ENCODE measurements at regions not wholly inside any gene's neighbourhood (a gene's known extent, or its start where the extent isn't known, plus 50 kb on each side); places are given as distances from the start of the nearest gene placed in this dataset.

DNA sequence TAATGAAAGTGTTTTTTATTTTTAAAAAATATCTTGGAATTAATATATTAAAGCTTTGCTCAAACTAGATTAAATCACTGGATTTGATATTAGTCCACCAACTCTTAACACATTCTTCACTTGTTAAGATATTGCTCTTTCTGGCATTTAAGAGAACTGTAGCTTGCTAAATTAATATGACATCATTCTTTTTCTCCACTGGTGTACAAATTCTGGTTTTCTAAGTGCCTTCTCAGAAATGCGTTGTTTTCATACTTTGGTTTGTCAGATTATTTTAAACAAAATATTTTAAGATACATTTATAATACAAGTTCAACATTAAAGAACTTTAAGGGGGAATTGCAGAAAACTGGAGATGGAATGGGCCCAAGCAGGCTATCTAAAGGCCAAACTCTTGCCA is 87.6 kb upstream of the IFNE start:
- no peak overlapping the region for H3K9ac ChIP-seq (ENCODE audit: control insufficient read depth, extremely low read depth, insufficient read depth, low read length)
- no peak overlapping the region for H3K4me3 ChIP-seq (ENCODE audit: control insufficient read depth in 2 of 3, extremely low read depth in 1 of 3, insufficient read depth in 2 of 3, low read depth in 1 of 3, low read length in 3 of 3)
- H3K9me1 ChIP-seq (ENCODE audit: control insufficient read depth, extremely low read depth, insufficient read depth, low read length) = peaks cover 2% of the 10 kb centered on the region
- no peak overlapping the region for H3K4me2 ChIP-seq (ENCODE audit: control insufficient read depth, extremely low read depth, insufficient read depth, low read depth, low read length)
- H3K9me3 ChIP-seq (ENCODE audit: control insufficient read depth, low read depth, low read length) = no peaks in the 10 kb centered on the region
- peaks cover 40% of the 10 kb centered on the region for H3K4me1 ChIP-seq (ENCODE audit: control insufficient read depth, extremely low read depth, insufficient read depth, low read length)
- no peaks in the 10 kb centered on the region for H4K20me1 ChIP-seq (ENCODE audit: control insufficient read depth, extremely low read depth, insufficient read depth, low read length)
- H3K27ac ChIP-seq (ENCODE audit: control insufficient read depth, insufficient read depth, low read length) = no peak overlapping the region
- H3K79me2 ChIP-seq (ENCODE audit: control insufficient read depth, insufficient read depth, low read length) = peaks cover 39% of the 10 kb centered on the region
- DNase-seq (ENCODE audit: low read depth, low spot score) (no peak), FAIRE-seq (no peak)
- H2AFZ ChIP-seq (ENCODE audit: control insufficient read depth, low read length) = no peak overlapping the region
- H3K36me3 ChIP-seq (ENCODE audit: control insufficient read depth in 2 of 2, extremely low read depth in 1 of 2, insufficient read depth in 2 of 2, low read length in 2 of 2) = peaks cover 0 to 1% of the 10 kb centered on the region in 2 experiments
- no peaks in the 10 kb centered on the region for H3K27me3 ChIP-seq (ENCODE audit: control insufficient read depth, extremely low read depth, insufficient read depth, low read length)
- TF ChIP-seq, protein P1, sequence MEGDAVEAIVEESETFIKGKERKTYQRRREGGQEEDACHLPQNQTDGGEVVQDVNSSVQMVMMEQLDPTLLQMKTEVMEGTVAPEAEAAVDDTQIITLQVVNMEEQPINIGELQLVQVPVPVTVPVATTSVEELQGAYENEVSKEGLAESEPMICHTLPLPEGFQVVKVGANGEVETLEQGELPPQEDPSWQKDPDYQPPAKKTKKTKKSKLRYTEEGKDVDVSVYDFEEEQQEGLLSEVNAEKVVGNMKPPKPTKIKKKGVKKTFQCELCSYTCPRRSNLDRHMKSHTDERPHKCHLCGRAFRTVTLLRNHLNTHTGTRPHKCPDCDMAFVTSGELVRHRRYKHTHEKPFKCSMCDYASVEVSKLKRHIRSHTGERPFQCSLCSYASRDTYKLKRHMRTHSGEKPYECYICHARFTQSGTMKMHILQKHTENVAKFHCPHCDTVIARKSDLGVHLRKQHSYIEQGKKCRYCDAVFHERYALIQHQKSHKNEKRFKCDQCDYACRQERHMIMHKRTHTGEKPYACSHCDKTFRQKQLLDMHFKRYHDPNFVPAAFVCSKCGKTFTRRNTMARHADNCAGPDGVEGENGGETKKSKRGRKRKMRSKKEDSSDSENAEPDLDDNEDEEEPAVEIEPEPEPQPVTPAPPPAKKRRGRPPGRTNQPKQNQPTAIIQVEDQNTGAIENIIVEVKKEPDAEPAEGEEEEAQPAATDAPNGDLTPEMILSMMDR (optimal IDR thresholded peaks at IDR 0.05 in 1 of 3, IDR thresholded peaks at IDR 0.05 in 1 of 3, conservative IDR thresholded peaks at IDR 0.05 in 1 of 3; ENCODE audit: extremely low read depth in 1 of 3, insufficient read depth in 2 of 3, low read length in 3 of 3) = no peak
- no peak for TF ChIP-seq EZH2 (IDR thresholded peaks at IDR 0.05; ENCODE audit: low read length)
- dilution Hi-C loops (cut with MboI; ENCODE audit: extremely low pct_ligation_motif_present, low sequenced_read_pairs) = loop anchor here (25.0 kb wide), 1 partner anchor 218 kb away; no protein-coding TSS in a partner anchor

DNA sequence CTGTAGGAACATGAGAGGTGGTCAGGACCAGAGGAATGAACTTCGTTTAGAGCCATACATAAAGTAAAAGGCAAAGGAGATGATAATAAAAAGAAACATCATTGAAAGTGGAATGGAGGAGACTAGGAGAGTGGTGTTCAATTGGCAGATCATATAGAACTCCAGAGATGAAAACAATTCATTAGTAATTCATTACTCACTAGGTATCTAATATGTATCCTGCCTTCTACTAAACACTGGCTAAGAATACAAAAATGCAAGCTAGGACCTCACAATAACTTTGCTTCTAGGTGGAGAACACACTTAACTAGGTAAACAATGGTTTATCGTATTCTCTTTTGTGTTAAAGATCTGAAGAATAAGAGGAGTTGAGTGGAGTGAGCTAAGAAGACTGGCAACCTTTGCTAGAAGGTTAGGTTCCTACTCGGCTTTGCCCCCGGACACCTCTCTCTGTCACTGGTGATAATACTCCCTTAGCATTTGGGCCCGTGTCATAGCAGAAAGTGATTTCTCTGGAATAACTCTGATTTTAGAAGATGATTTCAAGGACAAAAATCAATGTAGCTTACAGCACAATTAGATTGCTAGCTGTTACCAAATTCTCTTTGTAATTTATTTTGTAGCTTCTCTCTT is 88.6 kb upstream of the IFNE start:
- no peak for TF ChIP-seq EZH2 (IDR thresholded peaks at IDR 0.05; ENCODE audit: low read length)
- TF ChIP-seq, protein P1 (optimal IDR thresholded peaks at IDR 0.05 in 1 of 3, IDR thresholded peaks at IDR 0.05 in 1 of 3, conservative IDR thresholded peaks at IDR 0.05 in 1 of 3; ENCODE audit: extremely low read depth in 1 of 3, insufficient read depth in 2 of 3, low read length in 3 of 3) = no peak
- H3K79me2 ChIP-seq (ENCODE audit: control insufficient read depth, insufficient read depth, low read length) = peaks cover 42% of the 10 kb centered on the region
- dilution Hi-C loops (cut with MboI; ENCODE audit: extremely low pct_ligation_motif_present, low sequenced_read_pairs) = loop anchor here (25.0 kb wide), 1 partner anchor 217 kb away; no protein-coding TSS in a partner anchor
- H3K9ac ChIP-seq (ENCODE audit: control insufficient read depth, extremely low read depth, insufficient read depth, low read length) = no peak overlapping the region
- peaks cover 35% of the 10 kb centered on the region for H3K4me1 ChIP-seq (ENCODE audit: control insufficient read depth, extremely low read depth, insufficient read depth, low read length)
- H2AFZ ChIP-seq (ENCODE audit: control insufficient read depth, low read length) = peak overlapping the region; percentile 32
- H3K27me3 ChIP-seq (ENCODE audit: control insufficient read depth, extremely low read depth, insufficient read depth, low read length) = no peaks in the 10 kb centered on the region
- H3K4me3 ChIP-seq (ENCODE audit: control insufficient read depth in 2 of 3, extremely low read depth in 1 of 3, insufficient read depth in 2 of 3, low read depth in 1 of 3, low read length in 3 of 3) = peak overlapping the region in 2 of 3 experiments; percentile 11 to 22
- FAIRE-seq (peak; percentile 79), DNase-seq (ENCODE audit: low read depth, low spot score) (no peak)
- H3K9me1 ChIP-seq (ENCODE audit: control insufficient read depth, extremely low read depth, insufficient read depth, low read length) = peaks cover 2% of the 10 kb centered on the region
- H3K9me3 ChIP-seq (ENCODE audit: control insufficient read depth, low read depth, low read length) = no peaks in the 10 kb centered on the region
- H3K4me2 ChIP-seq (ENCODE audit: control insufficient read depth, extremely low read depth, insufficient read depth, low read depth, low read length) = peak overlapping the region; percentile 72
- H3K27ac ChIP-seq (ENCODE audit: control insufficient read depth, insufficient read depth, low read length) = peak overlapping the region; percentile 37
- no peaks in the 10 kb centered on the region for H4K20me1 ChIP-seq (ENCODE audit: control insufficient read depth, extremely low read depth, insufficient read depth, low read length)
- H3K36me3 ChIP-seq (ENCODE audit: control insufficient read depth in 2 of 2, extremely low read depth in 1 of 2, insufficient read depth in 2 of 2, low read length in 2 of 2) = peaks cover 0 to 1% of the 10 kb centered on the region in 2 experiments
